ENCODE measurements at regions not wholly inside any gene's neighbourhood (a gene's known extent, or its start where the extent isn't known, plus 50 kb on each side); places are given as distances from the start of the nearest gene placed in this dataset.

GRCh38 chr12:98328467-98328866 lies 186.9 kb upstream of the TMPO start:
- TF ChIP-seq CTCF (IDR thresholded peaks at IDR 0.05) (no peak), POLR2A (IDR thresholded peaks at IDR 0.05) (no peak)

Measured in adrenal gland (tissue), 5 donors.